IMR-90 (cell line): ENCODE measurements at regions not wholly inside any gene's neighbourhood (a gene's known extent, or its start where the extent isn't known, plus 50 kb on each side); places are given as distances from the start of the nearest gene placed in this dataset.

Experiments
- ATAC-seq: fragments of 200-7000 bp; cut with Tn5 transposase; 2 replicates; pipeline ENCODE4 v1.9.1; 2020; ENCODE audit warnings: low read depth, mild to moderate bottlenecking, moderate library complexity
- BruUV-seq: library from RNA; stranded (reverse); fragments of 400-500 nt; replicated peaks from 2 replicates; lab custom pipeline; 2021; lab: Mats Ljungman, UMichigan
- CTCF ChIA-PET: fragments of 300-600 bp; formaldehyde crosslinking; extraction: SDS; loops from one replicate; lab custom pipeline; 2021; ENCODE audit warnings: antibody characterized with exemption; lab: Yijun Ruan, JAX
- POLR2A ChIA-PET: fragments of 300-600 bp; sonication (Branson Sonifier 250); formaldehyde crosslinking; loops from one replicate; lab custom pipeline; 2022; ENCODE audit warnings: antibody characterized with exemption; ENCODE audit not compliant: unreplicated experiment; lab: Charles Lee
- DNase-seq: peaks from one replicate; pipeline ENCODE4 v3.0.0; 2013
- H2AFZ ChIP-seq: replicated peaks from 2 replicates; pipeline ENCODE3; 2013; ENCODE audit warnings: low read length, mild to moderate bottlenecking; ENCODE audit not compliant: poor library complexity
- H2AK5ac ChIP-seq: 2 replicates; pipeline ENCODE4 v1.6.1; 2013; ENCODE audit warnings: low read depth, low read length, inconsistent platforms
- H2AK9ac ChIP-seq: replicated peaks from 2 replicates; pipeline ENCODE3; 2013; ENCODE audit warnings: mild to moderate bottlenecking, low read depth, low read length, moderate library complexity; ENCODE audit not compliant: poor library complexity
- H2BK120ac ChIP-seq: 2 replicates; pipeline ENCODE4 v1.6.1; 2013; ENCODE audit warnings: low read depth, low read length, inconsistent platforms
- H2BK15ac ChIP-seq: 3 replicates; pipeline ENCODE4 v1.6.1; 2013; ENCODE audit warnings: low read depth, low read length, inconsistent platforms
- H2BK20ac ChIP-seq: 2 replicates; pipeline ENCODE4 v1.6.1; 2013; ENCODE audit warnings: low read depth, mild to moderate bottlenecking, inconsistent platforms, low read length, moderate library complexity
- H2BK5ac ChIP-seq: 2 replicates; pipeline ENCODE4 v1.6.1; 2013; ENCODE audit warnings: mild to moderate bottlenecking, low read depth, low read length, inconsistent platforms; ENCODE audit not compliant: poor library complexity, severe bottlenecking
- H3K14ac ChIP-seq: replicated peaks from 2 replicates; pipeline ENCODE4 v1.6.1; 2013; ENCODE audit warnings: low read depth, low read length, inconsistent platforms
- H3K18ac ChIP-seq: 2 replicates; pipeline ENCODE4 v1.6.1; 2013; ENCODE audit warnings: low read depth, low read length, control low read depth
- H3K23ac ChIP-seq: 2 replicates; pipeline ENCODE4 v1.6.1; 2013; ENCODE audit warnings: low read depth, low read length, inconsistent platforms
- H3K27ac ChIP-seq: 2 replicates; pipeline ENCODE4 v1.5.1; 2013; ENCODE audit warnings: mild to moderate bottlenecking, control low read depth, low read length; ENCODE audit not compliant: insufficient read depth
- H3K27me3 ChIP-seq: 2 replicates; pipeline ENCODE4 v1.6.1; 2013; ENCODE audit warnings: low read length; ENCODE audit not compliant: control insufficient read depth, insufficient read depth
- H3K36me3 ChIP-seq: 2 replicates; pipeline ENCODE4 v1.6.1; 2013; ENCODE audit warnings: low read length, mixed read lengths; ENCODE audit not compliant: control insufficient read depth, insufficient read depth
- H3K4ac ChIP-seq: 2 replicates; pipeline ENCODE4 v1.6.1; 2013; ENCODE audit warnings: low read depth, low read length, inconsistent platforms
- H3K4me1 ChIP-seq: 2 replicates; pipeline ENCODE4 v1.6.1; 2013; ENCODE audit warnings: low read length, mixed read lengths; ENCODE audit not compliant: control insufficient read depth, insufficient read depth
- H3K4me2 ChIP-seq: 2 replicates; pipeline ENCODE4 v1.6.1; 2013; ENCODE audit warnings: low read depth, mild to moderate bottlenecking, control low read depth, low read length, moderate library complexity
- H3K4me3 ChIP-seq: 2 replicates; pipeline ENCODE4 v1.5.1; 2013; ENCODE audit warnings: low read depth, mild to moderate bottlenecking, control low read depth, low read length, moderate library complexity; ENCODE audit not compliant: insufficient read depth
- H3K56ac ChIP-seq: 2 replicates; pipeline ENCODE4 v1.6.1; 2013; ENCODE audit warnings: low read length, inconsistent platforms; ENCODE audit not compliant: insufficient read depth; ENCODE audit errors: extremely low read depth
- H3K79me1 ChIP-seq, 2 experiments: 2 replicates each; pipeline ENCODE4 v1.6.1; 2013; ENCODE audit warnings: low read length in 2 of 2, inconsistent platforms in 1 of 2, low read depth in 1 of 2
- H3K9ac ChIP-seq: 2 replicates; pipeline ENCODE4 v1.6.1; 2013; ENCODE audit warnings: low read depth, low read length, control low read depth
- H3K9me1 ChIP-seq: 2 replicates; pipeline ENCODE4 v1.6.1; 2013; ENCODE audit warnings: low read length, inconsistent platforms; ENCODE audit not compliant: insufficient read depth
- H3K9me3 ChIP-seq: 2 replicates; pipeline ENCODE4 v1.6.1; 2013; ENCODE audit warnings: low read length; ENCODE audit not compliant: control insufficient read depth, insufficient read depth
- H4K20me1 ChIP-seq: 2 replicates; pipeline ENCODE4 v1.6.1; 2013; ENCODE audit warnings: low read length, inconsistent platforms; ENCODE audit not compliant: insufficient read depth
- H4K5ac ChIP-seq: 2 replicates; pipeline ENCODE4 v1.6.1; 2013; ENCODE audit warnings: mild to moderate bottlenecking, low read depth, low read length, control low read depth
- H4K8ac ChIP-seq, 2 experiments: 2 replicates each; pipeline ENCODE4 v1.6.1; 2013; ENCODE audit warnings: low read depth in 2 of 2, low read length in 2 of 2, control low read depth in 1 of 2, inconsistent platforms in 1 of 2
- H4K91ac ChIP-seq: 2 replicates; pipeline ENCODE4 v1.6.1; 2013; ENCODE audit warnings: low read depth, low read length, inconsistent platforms; ENCODE audit not compliant: insufficient read depth
- CEBPB ChIP-seq: IDR thresholded peaks from 2 replicates; pipeline ENCODE4 v1.6.1; 2012; ENCODE audit warnings: low read depth, low read length, improper control_type of control experiment
- CHD1 ChIP-seq: IDR thresholded peaks from 2 replicates; pipeline ENCODE4 v1.6.1; 2012; ENCODE audit warnings: low read depth, low read length, improper control_type of control experiment
- MXI1 ChIP-seq: IDR thresholded peaks from 2 replicates; pipeline ENCODE4 v1.6.1; 2012; ENCODE audit warnings: low read depth, mild to moderate bottlenecking, low read length, moderate library complexity, borderline replicate concordance
- NFE2L2 ChIP-seq: fragments of 150-350 bp; IDR thresholded peaks from 2 replicates; pipeline ENCODE4 v1.6.1; 2016; ENCODE audit warnings: low read depth, mild to moderate bottlenecking, low read length
- POLR2A ChIP-seq: IDR thresholded peaks from 2 replicates; pipeline ENCODE4 v1.6.1; 2012; ENCODE audit warnings: mild to moderate bottlenecking, low read depth, low read length
- RAD21 ChIP-seq: IDR thresholded peaks from 2 replicates; pipeline ENCODE4 v1.6.1; 2012; ENCODE audit warnings: low read length, improper control_type of control experiment
- RCOR1 ChIP-seq: IDR thresholded peaks from 2 replicates; pipeline ENCODE4 v1.6.1; 2012; ENCODE audit warnings: mild to moderate bottlenecking, low read length, improper control_type of control experiment; ENCODE audit not compliant: insufficient replicate concordance
- SMC3 ChIP-seq: fragments of 150-350 bp; IDR thresholded peaks from 2 replicates; pipeline ENCODE4 v1.6.1; 2016; ENCODE audit warnings: low read depth, mild to moderate bottlenecking, antibody characterized with exemption, low read length, moderate library complexity
- WGBS, 2 experiments: methylation state at CpG; one replicate each; pipeline versions ENCODE4 v1.1.5 to v1.1.7; 2013; ENCODE audit warnings: missing lambda C conversion rate in 2 of 2; ENCODE audit not compliant: insufficient read length in 1 of 2; ENCODE audit errors: extremely low coverage in 2 of 2; 5-methylcytosine and 5-hydroxymethylcytosine counted together
- dilution Hi-C: fragments of 300-500 bp; cut with HindIII; formaldehyde crosslinking; loops from one replicate; pipeline ENCODE4 v1.14.3; 2018; ENCODE audit warnings: low sequenced_read_pairs; ENCODE audit not compliant: unreplicated experiment
- in situ Hi-C: fragments of 300-500 bp; cut with MboI; formaldehyde crosslinking; loops from 3 replicates; pipeline ENCODE4 v1.14.3; 2019; ENCODE audit warnings: low sequenced_read_pairs, inconsistent platforms, mixed read lengths
- intact Hi-C: fragments of 100-400 bp; cut with micrococcal nuclease; formaldehyde crosslinking; loops from 2 replicates; pipeline ENCODE4 v1.10.0; 2022
- TF ChIP-seq, protein P1 (sequence below): fragments of 150-350 bp; IDR thresholded peaks from 2 replicates; pipeline ENCODE4 v1.6.1; 2017; ENCODE audit warnings: mild to moderate bottlenecking, antibody characterized with exemption, low read length, low read depth
- TF ChIP-seq, protein P2 (sequence below): fragments of 150-350 bp; IDR thresholded peaks from 2 replicates; pipeline ENCODE4 v1.6.1; 2016; ENCODE audit warnings: low read depth, mild to moderate bottlenecking, low read length, moderate library complexity, borderline replicate concordance
- TF ChIP-seq, protein P3 (sequence below): conservative IDR thresholded peaks from 2 replicates; pipeline ENCODE4 v1.5.1; 2012; ENCODE audit warnings: mild to moderate bottlenecking, low read depth, low read length, improper control_type of control experiment

DNA sequence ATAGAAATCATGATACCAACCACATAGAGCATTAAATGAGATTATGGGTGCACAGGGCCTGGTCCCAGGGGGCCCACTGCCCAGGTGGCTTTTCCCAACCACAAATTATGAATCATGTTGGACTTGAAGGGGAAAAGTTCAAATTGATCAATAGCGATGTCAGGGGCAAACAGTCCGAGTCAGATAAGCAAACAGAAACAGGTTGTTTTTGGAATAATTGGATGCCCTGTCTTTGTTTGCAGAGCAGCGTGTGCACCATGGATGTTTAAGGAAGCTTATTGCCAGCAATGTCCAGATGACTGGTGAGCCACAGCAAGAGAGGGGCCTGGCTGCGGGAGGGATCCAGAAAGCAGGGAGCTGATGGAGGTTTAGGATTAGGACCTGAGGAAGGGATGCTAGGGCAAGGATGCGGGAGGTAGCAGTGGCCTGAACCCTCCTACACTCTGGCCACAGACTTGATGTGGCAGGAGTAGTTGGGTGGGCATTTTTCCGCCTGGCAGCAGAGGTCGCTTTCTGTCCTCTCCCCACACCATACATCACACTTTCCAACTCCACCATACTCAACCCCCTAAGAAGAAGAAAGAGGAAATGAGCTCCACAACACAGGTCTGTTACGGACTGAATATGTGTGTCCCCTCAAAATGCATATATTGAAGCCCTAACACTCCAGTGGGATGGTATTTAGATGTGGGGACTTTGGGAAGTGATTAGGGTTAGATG, 266.4 kb upstream of the RPL38 start:
- in situ Hi-C loops: no loop called here

More for the DNA sequence above, 266.4 kb upstream of the RPL38 start:
- no peak for TF ChIP-seq RCOR1
- TF ChIP-seq, protein P1, sequence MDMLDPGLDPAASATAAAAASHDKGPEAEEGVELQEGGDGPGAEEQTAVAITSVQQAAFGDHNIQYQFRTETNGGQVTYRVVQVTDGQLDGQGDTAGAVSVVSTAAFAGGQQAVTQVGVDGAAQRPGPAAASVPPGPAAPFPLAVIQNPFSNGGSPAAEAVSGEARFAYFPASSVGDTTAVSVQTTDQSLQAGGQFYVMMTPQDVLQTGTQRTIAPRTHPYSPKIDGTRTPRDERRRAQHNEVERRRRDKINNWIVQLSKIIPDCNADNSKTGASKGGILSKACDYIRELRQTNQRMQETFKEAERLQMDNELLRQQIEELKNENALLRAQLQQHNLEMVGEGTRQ: no peak
- TF ChIP-seq RAD21: no peak
- TF ChIP-seq NFE2L2: no peak
- no peak for TF ChIP-seq POLR2A
- TF ChIP-seq CEBPB: no peak
- TF ChIP-seq MXI1: no peak
- TF ChIP-seq SMC3: no peak
- no peak for TF ChIP-seq CHD1
- TF ChIP-seq, protein P2, sequence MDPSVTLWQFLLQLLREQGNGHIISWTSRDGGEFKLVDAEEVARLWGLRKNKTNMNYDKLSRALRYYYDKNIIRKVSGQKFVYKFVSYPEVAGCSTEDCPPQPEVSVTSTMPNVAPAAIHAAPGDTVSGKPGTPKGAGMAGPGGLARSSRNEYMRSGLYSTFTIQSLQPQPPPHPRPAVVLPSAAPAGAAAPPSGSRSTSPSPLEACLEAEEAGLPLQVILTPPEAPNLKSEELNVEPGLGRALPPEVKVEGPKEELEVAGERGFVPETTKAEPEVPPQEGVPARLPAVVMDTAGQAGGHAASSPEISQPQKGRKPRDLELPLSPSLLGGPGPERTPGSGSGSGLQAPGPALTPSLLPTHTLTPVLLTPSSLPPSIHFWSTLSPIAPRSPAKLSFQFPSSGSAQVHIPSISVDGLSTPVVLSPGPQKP: no peak
- TF ChIP-seq, protein P3, sequence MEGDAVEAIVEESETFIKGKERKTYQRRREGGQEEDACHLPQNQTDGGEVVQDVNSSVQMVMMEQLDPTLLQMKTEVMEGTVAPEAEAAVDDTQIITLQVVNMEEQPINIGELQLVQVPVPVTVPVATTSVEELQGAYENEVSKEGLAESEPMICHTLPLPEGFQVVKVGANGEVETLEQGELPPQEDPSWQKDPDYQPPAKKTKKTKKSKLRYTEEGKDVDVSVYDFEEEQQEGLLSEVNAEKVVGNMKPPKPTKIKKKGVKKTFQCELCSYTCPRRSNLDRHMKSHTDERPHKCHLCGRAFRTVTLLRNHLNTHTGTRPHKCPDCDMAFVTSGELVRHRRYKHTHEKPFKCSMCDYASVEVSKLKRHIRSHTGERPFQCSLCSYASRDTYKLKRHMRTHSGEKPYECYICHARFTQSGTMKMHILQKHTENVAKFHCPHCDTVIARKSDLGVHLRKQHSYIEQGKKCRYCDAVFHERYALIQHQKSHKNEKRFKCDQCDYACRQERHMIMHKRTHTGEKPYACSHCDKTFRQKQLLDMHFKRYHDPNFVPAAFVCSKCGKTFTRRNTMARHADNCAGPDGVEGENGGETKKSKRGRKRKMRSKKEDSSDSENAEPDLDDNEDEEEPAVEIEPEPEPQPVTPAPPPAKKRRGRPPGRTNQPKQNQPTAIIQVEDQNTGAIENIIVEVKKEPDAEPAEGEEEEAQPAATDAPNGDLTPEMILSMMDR: no peak
- BruUV-seq: no TSS peak
- H3K36me3 ChIP-seq: no peaks in the 10 kb centered on the region
- H3K9me1 ChIP-seq: no peaks in the 10 kb centered on the region
- H2AFZ ChIP-seq: no peak overlapping the region
- H2BK120ac ChIP-seq: no peak overlapping the region
- H3K23ac ChIP-seq: no peak overlapping the region
- ATAC-seq (no peak), DNase-seq (no peak)
- POLR2A ChIA-PET: no interaction called here
- no peaks in the 10 kb centered on the region for H3K4me1 ChIP-seq
- peaks cover 42% of the 10 kb centered on the region for H3K9me3 ChIP-seq
- no peak overlapping the region for H2BK15ac ChIP-seq
- CTCF ChIA-PET: no interaction called here
- intact Hi-C loops (no loop called here), dilution Hi-C loops (no loop called here)
- H2BK20ac ChIP-seq: no peak overlapping the region
- no peak overlapping the region for H2AK5ac ChIP-seq
- no peak overlapping the region for H2AK9ac ChIP-seq
- no peak overlapping the region for H3K14ac ChIP-seq
- no peak overlapping the region for H3K56ac ChIP-seq
- no peaks in the 10 kb centered on the region for H3K79me1 ChIP-seq
- H4K91ac ChIP-seq: no peak overlapping the region
- no peak overlapping the region for H2BK5ac ChIP-seq
- no peak overlapping the region for H3K4ac ChIP-seq
- H3K9ac ChIP-seq: no peak overlapping the region
- H4K5ac ChIP-seq: no peak overlapping the region
- H3K4me3 ChIP-seq: no peak overlapping the region
- no peaks in the 10 kb centered on the region for H3K27me3 ChIP-seq
- H3K4me2 ChIP-seq: no peak overlapping the region
- no peak overlapping the region for H4K8ac ChIP-seq
- H3K18ac ChIP-seq: no peak overlapping the region
- no peak overlapping the region for H3K27ac ChIP-seq
- H4K20me1 ChIP-seq: no peaks in the 10 kb centered on the region
- WGBS, 2 experiments: 73% methylated on average over 2 of the region's 8 CpGs; no CpG with 5 or more reads in 1 of the 2 experiments
